HepG2 (cell line): ENCODE measurements at regions not wholly inside any gene's neighbourhood (a gene's known extent, or its start where the extent isn't known, plus 50 kb on each side); places are given as distances from the start of the nearest gene placed in this dataset.

Source experiments
- ATAC-seq: fragments of 200-7000 bp; cut with Tn5 transposase; 3 replicates; pipeline ENCODE4 v1.9.1; 2020; ENCODE audit warnings: mild to moderate bottlenecking, moderate library complexity
- BruUV-seq: library from RNA; stranded (reverse); fragments of 400-500 nt; replicated peaks from 2 replicates; lab custom pipeline; 2021; lab: Mats Ljungman, UMichigan
- CTCF ChIA-PET: fragments of 300-600 bp; formaldehyde crosslinking; extraction: SDS; loops from one replicate; lab custom pipeline; 2021; ENCODE audit warnings: low total read pairs, inconsistent platforms, low intra/inter-chr PET ratio; lab: Yijun Ruan, JAX
- POLR2A ChIA-PET: fragments of 350-600 bp; sonication (Branson Sonifier 250); formaldehyde crosslinking; loops from one replicate; lab custom pipeline; 2020; ENCODE audit warnings: antibody characterized with exemption, inconsistent platforms; lab: Yijun Ruan, JAX
- DNase-seq: peaks from one replicate; pipeline ENCODE4 v3.0.0-alpha.2; 2015; ENCODE audit warnings: low spot score
- FAIRE-seq: peaks from 3 replicates; lab custom pipeline; 2011; peaks lifted over from hg19 to GRCh38; lab: Jason Lieb, UNC
- H2AFZ ChIP-seq: one replicate; pipeline ENCODE4 v1.6.1; 2011; ENCODE audit warnings: low read length, inconsistent platforms
- H3K27ac ChIP-seq: fragments of 300-600 bp; 3 replicates; pipeline ENCODE4 v1.8.0; 2011; ENCODE audit warnings: mixed run types, mild to moderate bottlenecking, mixed read lengths, low read length, inconsistent platforms; ENCODE audit not compliant: insufficient read depth; ENCODE audit errors: extremely low read length
- H3K27me3 ChIP-seq, 2 experiments: fragments of 200-600 bp in 1 of 2; 2 replicates in 1 of 2; 3 replicates in 1 of 2; pipeline versions ENCODE4 v1.6.0 to v1.8.0; 2011; ENCODE audit warnings: low read length in 2 of 2, mild to moderate bottlenecking in 2 of 2, moderate library complexity in 2 of 2, inconsistent platforms in 1 of 2; ENCODE audit not compliant: insufficient read depth in 2 of 2, control insufficient read depth in 1 of 2
- H3K36me3 ChIP-seq, 2 experiments: fragments of 200-600 bp in 1 of 2; replicated peaks in 1 of 2; 2 replicates in 1 of 2; 3 replicates in 1 of 2; pipeline versions ENCODE4 v1.5.1 to v1.8.0; 2011; ENCODE audit warnings: low read length in 2 of 2, inconsistent platforms in 1 of 2; ENCODE audit not compliant: insufficient read depth in 2 of 2, control insufficient read depth in 1 of 2
- H3K4me1 ChIP-seq: 2 replicates; pipeline ENCODE4 v1.5.1; 2012; ENCODE audit warnings: low read length, inconsistent platforms; ENCODE audit not compliant: insufficient read depth
- H3K4me2 ChIP-seq: 2 replicates; pipeline ENCODE4 v1.6.0; 2011; ENCODE audit warnings: low read depth, low read length, inconsistent platforms
- H3K4me3 ChIP-seq, 3 experiments: fragments of 200-600 bp in 1 of 3; sonication (generic), shearing (Covaris generic) in 1 of 3; replicated peaks in 1 of 3; 2 replicates each; pipeline ENCODE4 v1.5.1; 2011 to 2016; ENCODE audit warnings: low read length in 3 of 3, inconsistent platforms in 2 of 3, low read depth in 2 of 3, mild to moderate bottlenecking in 2 of 3, control low read depth in 1 of 3, mixed read lengths in 1 of 3; ENCODE audit not compliant: insufficient read depth in 1 of 3
- H3K79me2 ChIP-seq: one replicate; pipeline ENCODE4 v1.6.1; 2011; ENCODE audit warnings: low read length, inconsistent platforms; ENCODE audit not compliant: insufficient read depth
- H3K9ac ChIP-seq: 2 replicates; pipeline ENCODE4 v1.6.0; 2011; ENCODE audit warnings: mild to moderate bottlenecking, low read depth, low read length, inconsistent platforms; ENCODE audit not compliant: insufficient read depth
- H3K9me3 ChIP-seq: 2 replicates; pipeline ENCODE4 v1.5.1; 2012; ENCODE audit warnings: mild to moderate bottlenecking, low read length
- H4K20me1 ChIP-seq: 2 replicates; pipeline ENCODE4 v1.6.0; 2011; ENCODE audit warnings: inconsistent platforms, mild to moderate bottlenecking, low read length, moderate library complexity; ENCODE audit not compliant: insufficient read depth
- ARNTL ChIP-seq: sonication (generic); formaldehyde crosslinking; IDR thresholded peaks from 2 replicates; pipeline ENCODE4 v1.4.0; 2020; ENCODE audit warnings: mild to moderate bottlenecking, missing genetic modification reagents
- CREB1 ChIP-seq, 2 experiments: fragments of 450-650 bp in 1 of 2; IDR thresholded peaks; 2 replicates each; pipeline ENCODE4 v1.6.1; 2016 to 2017; ENCODE audit warnings: control low read depth in 1 of 2, mild to moderate bottlenecking in 1 of 2, missing compliant biosample characterization in 1 of 2, missing genetic modification characterization in 1 of 2
- HDAC1 ChIP-seq: sonication (generic); formaldehyde crosslinking; IDR thresholded peaks from 2 replicates; pipeline ENCODE4 v1.5.1; 2020; ENCODE audit warnings: mild to moderate bottlenecking, missing genetic modification reagents
- HNRNPK ChIP-seq: fragments of 200-400 bp; formaldehyde crosslinking; IDR thresholded peaks from 2 replicates; pipeline ENCODE4 v1.6.1; 2018; ENCODE audit warnings: low read length, low read depth, moderate library complexity, mild to moderate bottlenecking; ENCODE audit not compliant: poor library complexity, severe bottlenecking
- MAF1 ChIP-seq: sonication (generic); formaldehyde crosslinking; IDR thresholded peaks from 2 replicates; pipeline ENCODE4 v1.5.0; 2020; ENCODE audit warnings: missing genetic modification reagents, borderline replicate concordance
- NPAS2 ChIP-seq: sonication (generic); formaldehyde crosslinking; IDR thresholded peaks from 2 replicates; pipeline ENCODE4 v1.8.0; 2022; ENCODE audit warnings: mild to moderate bottlenecking, missing genetic modification reagents, borderline replicate concordance
- POLR2G ChIP-seq: fragments of 200-400 bp; formaldehyde crosslinking; IDR thresholded peaks from 2 replicates; pipeline ENCODE4 v1.6.1; 2018; ENCODE audit warnings: mild to moderate bottlenecking, low read depth, low read length, moderate library complexity
- RXRA ChIP-seq: sonication (generic); formaldehyde crosslinking; IDR thresholded peaks from 2 replicates; pipeline ENCODE4 v1.5.1; 2020; ENCODE audit warnings: missing genetic modification reagents
- SRY ChIP-seq: sonication (generic); formaldehyde crosslinking; IDR thresholded peaks from 2 replicates; pipeline ENCODE4 v1.8.0; 2022; ENCODE audit warnings: mild to moderate bottlenecking, missing genetic modification reagents
- TRIM24 ChIP-seq: sonication (generic); formaldehyde crosslinking; IDR thresholded peaks from 2 replicates; pipeline ENCODE4 v1.8.0; 2022; ENCODE audit warnings: mild to moderate bottlenecking, missing genetic modification reagents
- WIZ ChIP-seq: sonication (generic); formaldehyde crosslinking; IDR thresholded peaks from 2 replicates; pipeline ENCODE4 v1.5.1; 2020; ENCODE audit warnings: mild to moderate bottlenecking, missing genetic modification reagents
- ZNF234 ChIP-seq: sonication (generic); formaldehyde crosslinking; conservative IDR thresholded peaks from 2 replicates; pipeline ENCODE4 v1.5.1; 2020; ENCODE audit warnings: mild to moderate bottlenecking, missing genetic modification reagents
- ZNF558 ChIP-seq: sonication (generic); formaldehyde crosslinking; IDR thresholded peaks from 2 replicates; pipeline ENCODE4 v1.9.0; 2022; ENCODE audit warnings: mild to moderate bottlenecking, missing genetic modification reagents, borderline replicate concordance
- ZSCAN21 ChIP-seq: sonication (generic); formaldehyde crosslinking; IDR thresholded peaks from 2 replicates; pipeline ENCODE4 v1.8.0; 2022; ENCODE audit warnings: mild to moderate bottlenecking, missing genetic modification reagents, moderate library complexity, borderline replicate concordance
- in situ Hi-C: cut with HindIII; loops from 2 replicates; pipeline ENCODE4 v1.10.0; 2017; ENCODE audit warnings: low pct_unique_long_range_greater_than_20kb; ENCODE audit not compliant: extremely low pct_ligation_motif_present
- intact Hi-C: fragments of 100-400 bp; cut with micrococcal nuclease; formaldehyde crosslinking; loops from one replicate; pipeline ENCODE4 v1.10.0; 2022; ENCODE audit not compliant: unreplicated experiment
- TF ChIP-seq, protein P1 (sequence below): sonication (generic); formaldehyde crosslinking; IDR thresholded peaks from 2 replicates; pipeline ENCODE4 v1.5.1; 2020; ENCODE audit warnings: mild to moderate bottlenecking, missing genetic modification reagents, moderate library complexity

DNA sequence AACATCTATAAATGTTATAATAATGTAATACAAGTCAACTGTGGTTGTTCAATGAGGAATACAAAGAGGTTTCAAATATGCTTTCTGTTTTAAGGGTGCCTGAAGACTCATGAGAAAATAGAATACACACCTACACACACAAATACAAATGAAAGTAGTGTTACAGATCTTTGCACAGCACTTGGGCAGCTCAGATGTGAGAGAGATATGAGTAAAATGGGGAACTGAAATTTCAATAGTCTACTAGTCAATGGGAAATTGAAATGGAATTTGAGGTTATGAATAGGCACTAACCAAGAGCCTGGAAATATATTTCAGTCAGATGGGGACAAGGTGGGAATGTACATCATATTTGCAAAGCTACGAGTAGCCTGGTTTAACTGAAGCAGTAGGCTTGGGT, 96.6 kb downstream of the ISL1 start (continued):
- TF ChIP-seq, protein P1, sequence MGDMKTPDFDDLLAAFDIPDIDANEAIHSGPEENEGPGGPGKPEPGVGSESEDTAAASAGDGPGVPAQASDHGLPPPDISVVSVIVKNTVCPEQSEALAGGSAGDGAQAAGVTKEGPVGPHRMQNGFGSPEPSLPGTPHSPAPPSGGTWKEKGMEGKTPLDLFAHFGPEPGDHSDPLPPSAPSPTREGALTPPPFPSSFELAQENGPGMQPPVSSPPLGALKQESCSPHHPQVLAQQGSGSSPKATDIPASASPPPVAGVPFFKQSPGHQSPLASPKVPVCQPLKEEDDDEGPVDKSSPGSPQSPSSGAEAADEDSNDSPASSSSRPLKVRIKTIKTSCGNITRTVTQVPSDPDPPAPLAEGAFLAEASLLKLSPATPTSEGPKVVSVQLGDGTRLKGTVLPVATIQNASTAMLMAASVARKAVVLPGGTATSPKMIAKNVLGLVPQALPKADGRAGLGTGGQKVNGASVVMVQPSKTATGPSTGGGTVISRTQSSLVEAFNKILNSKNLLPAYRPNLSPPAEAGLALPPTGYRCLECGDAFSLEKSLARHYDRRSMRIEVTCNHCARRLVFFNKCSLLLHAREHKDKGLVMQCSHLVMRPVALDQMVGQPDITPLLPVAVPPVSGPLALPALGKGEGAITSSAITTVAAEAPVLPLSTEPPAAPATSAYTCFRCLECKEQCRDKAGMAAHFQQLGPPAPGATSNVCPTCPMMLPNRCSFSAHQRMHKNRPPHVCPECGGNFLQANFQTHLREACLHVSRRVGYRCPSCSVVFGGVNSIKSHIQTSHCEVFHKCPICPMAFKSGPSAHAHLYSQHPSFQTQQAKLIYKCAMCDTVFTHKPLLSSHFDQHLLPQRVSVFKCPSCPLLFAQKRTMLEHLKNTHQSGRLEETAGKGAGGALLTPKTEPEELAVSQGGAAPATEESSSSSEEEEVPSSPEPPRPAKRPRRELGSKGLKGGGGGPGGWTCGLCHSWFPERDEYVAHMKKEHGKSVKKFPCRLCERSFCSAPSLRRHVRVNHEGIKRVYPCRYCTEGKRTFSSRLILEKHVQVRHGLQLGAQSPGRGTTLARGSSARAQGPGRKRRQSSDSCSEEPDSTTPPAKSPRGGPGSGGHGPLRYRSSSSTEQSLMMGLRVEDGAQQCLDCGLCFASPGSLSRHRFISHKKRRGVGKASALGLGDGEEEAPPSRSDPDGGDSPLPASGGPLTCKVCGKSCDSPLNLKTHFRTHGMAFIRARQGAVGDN (CRISPR knock-in tag): no peak
- no peak for TF ChIP-seq ZSCAN21
- no peak for TF ChIP-seq SRY (CRISPR knock-in tag)
- no peak for TF ChIP-seq RXRA (CRISPR knock-in tag)
- no peak for TF ChIP-seq WIZ
- TF ChIP-seq, all 625 proteins: peak for 0

DNA sequence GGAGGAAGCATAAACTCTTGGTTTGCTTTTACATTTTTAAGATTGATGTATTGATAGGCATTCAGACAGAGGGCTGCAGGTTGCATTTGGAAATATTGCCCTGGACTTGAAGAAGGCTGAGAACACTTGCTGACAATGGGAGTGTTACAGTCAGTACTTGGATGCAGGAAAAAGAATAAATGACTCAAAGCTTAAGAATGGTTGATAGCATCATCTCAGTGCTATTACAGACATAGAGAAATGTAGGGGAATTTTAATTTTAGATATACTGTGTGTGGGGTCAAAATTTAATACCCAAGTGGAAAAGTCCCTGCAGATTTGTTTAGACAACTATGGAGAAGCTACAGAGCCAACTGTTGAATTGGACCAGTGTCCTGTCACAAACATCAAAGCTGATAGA, 101.1 kb downstream of the ISL1 start:
- H4K20me1 ChIP-seq: no peaks in the 10 kb centered on the region
- no peak overlapping the region for H3K27ac ChIP-seq
- DNase-seq (no peak), FAIRE-seq (no peak), ATAC-seq (no peak)
- TF ChIP-seq HDAC1 (CRISPR knock-in tag) (no peak), TRIM24 (CRISPR knock-in tag) (no peak), ZNF234 (CRISPR knock-in tag) (no peak), ZNF558 (CRISPR knock-in tag) (no peak), NPAS2 (no peak), ARNTL (CRISPR knock-in tag) (no peak), HNRNPK (no peak), POLR2G (no peak), CREB1 (IDR thresholded peaks at IDR 0.05) (no peak), CREB1 (CRISPR knock-in tag; IDR thresholded peaks at IDR 0.05) (no peak), MAF1 (no peak)
- H3K9me3 ChIP-seq: no peaks in the 10 kb centered on the region
- ChIA-PET POLR2A (no interaction called here), CTCF (no interaction called here)
- no TSS peak for BruUV-seq
- in situ Hi-C loops: no loop called here
- H3K4me3 ChIP-seq: no peak overlapping the region
- H3K27me3 ChIP-seq: no peaks in the 10 kb centered on the region
- intact Hi-C loops: no loop called here
- no peaks in the 10 kb centered on the region for H3K36me3 ChIP-seq
- no peak overlapping the region for H2AFZ ChIP-seq
- no peaks in the 10 kb centered on the region for H3K79me2 ChIP-seq
- no peak overlapping the region for H3K4me2 ChIP-seq
- no peak overlapping the region for H3K9ac ChIP-seq
- H3K4me1 ChIP-seq: no peaks in the 10 kb centered on the region
